Retinal pigment epithelial cell (primary cell): ENCODE measurements at regions not wholly inside any gene's neighbourhood (a gene's known extent, or its start where the extent isn't known, plus 50 kb on each side); places are given as distances from the start of the nearest gene placed in this dataset.

ENCODE experiments used
- DNase-seq: peaks from one replicate; pipeline ENCODE4 v3.0.0-alpha.2; 2010; ENCODE audit warnings: low read depth
- H3K4me3 ChIP-seq: 2 replicates; pipeline ENCODE4 v1.5.1; 2011; ENCODE audit warnings: mild to moderate bottlenecking, low read length, control low read depth, moderate library complexity
- CTCF ChIP-seq: conservative IDR thresholded peaks from 2 replicates; pipeline ENCODE4 v1.5.1; 2011; ENCODE audit warnings: low read depth, low read length, control low read depth, inconsistent platforms

DNA sequence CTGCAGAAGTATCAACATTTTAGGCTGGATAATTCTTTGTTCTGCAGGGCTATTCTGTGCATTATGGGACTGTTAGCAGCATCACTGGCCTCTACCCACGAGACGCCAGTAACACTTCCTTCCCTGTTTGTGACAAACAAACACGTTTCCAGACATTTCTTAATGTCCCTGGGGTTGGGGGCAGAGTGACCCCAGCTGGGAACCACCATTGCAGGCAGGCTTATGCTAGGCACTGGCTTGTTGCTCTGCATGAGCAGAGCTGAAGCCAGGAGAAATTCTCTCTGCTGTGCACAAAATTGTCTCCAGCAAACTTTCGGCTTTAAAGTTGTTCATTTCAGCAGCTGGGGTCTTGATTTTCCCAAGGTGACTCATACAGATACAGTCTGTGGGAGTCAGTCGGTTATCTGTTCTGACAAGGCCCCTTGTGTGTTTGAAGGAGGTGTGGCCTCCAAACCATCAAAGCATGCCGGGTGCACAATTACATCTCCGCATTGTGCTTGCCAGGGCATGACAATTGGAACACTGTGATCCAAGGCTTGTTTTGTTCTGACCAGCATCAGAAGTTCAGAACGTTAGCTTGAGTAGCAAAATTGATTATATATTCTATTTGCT, 156.4 kb upstream of the BOD1L1 start:
- H3K4me3 ChIP-seq = no peak overlapping the region
- DNase-seq = no peak
- TF ChIP-seq CTCF = no peak

- no peak for DNase-seq
- TF ChIP-seq CTCF = no peak
- H3K4me3 ChIP-seq = no peak overlapping the region
These were observed 165.6 kb upstream of the BOD1L1 start for GRCh38 chr4:13793020-13793710.

DNA sequence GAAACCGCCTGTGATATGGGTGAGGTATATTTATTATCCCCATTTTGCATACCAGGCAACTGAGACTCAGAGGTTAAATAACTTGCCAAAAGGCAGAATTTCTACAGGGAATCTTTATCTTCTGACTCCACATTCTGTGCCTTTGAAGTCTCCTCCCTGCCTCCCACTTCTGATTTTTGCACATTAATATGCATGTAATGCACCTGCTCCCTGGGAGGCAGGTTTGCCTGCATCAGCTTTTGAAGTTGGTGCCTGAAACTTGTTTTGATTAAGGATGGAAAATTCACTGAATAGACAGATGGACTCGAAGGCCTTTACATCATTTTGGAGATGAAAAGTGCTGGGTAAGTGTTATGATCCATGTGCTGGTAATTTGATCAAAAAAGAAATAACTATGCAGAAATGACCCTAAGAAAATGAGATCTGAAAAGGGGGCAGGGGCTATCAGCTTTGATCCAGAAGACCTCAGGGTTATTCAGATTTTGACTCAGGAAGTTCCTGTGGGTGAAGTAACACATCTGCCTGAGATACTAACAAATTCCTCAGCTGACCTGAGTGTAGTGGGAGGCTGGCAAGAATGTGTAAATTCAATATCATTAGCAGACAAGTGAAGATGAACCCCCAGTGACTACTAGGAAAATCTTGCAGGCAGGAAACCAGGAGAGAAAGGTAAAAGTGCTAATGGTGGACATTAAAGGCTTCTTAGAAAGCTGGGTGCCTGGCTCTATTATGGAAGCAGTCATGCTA, 167.5 kb upstream of the BOD1L1 start:
- no peak for TF ChIP-seq CTCF
- DNase-seq = no peak
- H3K4me3 ChIP-seq = no peak overlapping the region

GRCh38 chr4:13797061-13797460, 169.5 kb upstream of the BOD1L1 start:
- no peak overlapping the region for H3K4me3 ChIP-seq
- DNase-seq = no peak
- no peak for TF ChIP-seq CTCF

GRCh38 chr4:13815231-13815630, 187.7 kb upstream of the BOD1L1 start:
- DNase-seq = no peak

DNA sequence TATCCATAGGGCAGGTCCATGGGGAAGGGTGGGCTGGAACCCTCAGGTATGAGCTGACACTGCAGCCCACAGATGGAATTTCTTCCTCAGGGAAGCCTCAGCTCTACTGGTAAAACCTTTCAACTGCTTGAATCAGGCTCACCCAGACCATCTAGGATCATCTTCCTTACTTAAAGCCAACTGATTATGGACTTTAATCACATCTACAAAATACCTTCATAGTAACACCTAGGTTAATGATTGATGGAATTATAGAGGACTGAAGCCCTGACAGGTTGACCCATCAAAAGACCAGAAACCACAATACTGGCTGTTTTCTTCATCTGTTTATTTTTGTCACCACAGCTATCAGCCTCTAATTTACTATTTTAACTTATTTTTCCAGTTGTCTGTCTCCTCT, 188.9 kb upstream of the BOD1L1 start:
- no peak overlapping the region for H3K4me3 ChIP-seq
- TF ChIP-seq CTCF = no peak

More at GRCh38 chr4:13815231-13815630, 187.7 kb upstream of the BOD1L1 start:
- no peak for TF ChIP-seq CTCF
- no peak overlapping the region for H3K4me3 ChIP-seq

More for the DNA sequence above, 188.9 kb upstream of the BOD1L1 start:
- no peak for DNase-seq
